Ammon's horn (tissue), 1 donor: ENCODE measurements at regions not wholly inside any gene's neighbourhood (a gene's known extent, or its start where the extent isn't known, plus 50 kb on each side); places are given as distances from the start of the nearest gene placed in this dataset.

Experiments used
- DNase-seq: peaks from one replicate; pipeline ENCODE4 v3.0.0-alpha.2; 2016; ENCODE audit warnings: low spot score

GRCh38 chr2:64317707-64318475 lies 136.1 kb upstream of the LGALSL start:
- no peak for DNase-seq

- no peak for DNase-seq
Measured at GRCh38 chr2:64318476-64318748, 135.6 kb upstream of the LGALSL start.

- DNase-seq = no peak
Measured at GRCh38 chr2:64319896-64320295, 134.1 kb upstream of the LGALSL start.

- DNase-seq = no peak
Measured at GRCh38 chr2:64322433-64322832, 131.5 kb upstream of the LGALSL start.

- no peak for DNase-seq
Measured at GRCh38 chr2:64323197-64323596, 130.8 kb upstream of the LGALSL start.

- no peak for DNase-seq
Measured at GRCh38 chr2:64324746-64325410, 129.1 kb upstream of the LGALSL start.

GRCh38 chr2:64325477-64325851 lies 128.5 kb upstream of the LGALSL start:
- DNase-seq = no peak

GRCh38 chr2:64325852-64326577 lies 127.9 kb upstream of the LGALSL start:
- no peak for DNase-seq

GRCh38 chr2:64326578-64327050 lies 127.3 kb upstream of the LGALSL start:
- no peak for DNase-seq

- DNase-seq = no peak
Measured at GRCh38 chr2:64327129-64327509, 126.8 kb upstream of the LGALSL start.

- DNase-seq = peak; percentile 86
Measured at GRCh38 chr2:64327510-64328414, 126.2 kb upstream of the LGALSL start.

- no peak for DNase-seq
Measured at GRCh38 chr2:64328415-64328722, 125.6 kb upstream of the LGALSL start.

GRCh38 chr2:64328756-64329155 lies 125.2 kb upstream of the LGALSL start:
- no peak for DNase-seq

- DNase-seq = no peak
Measured at GRCh38 chr2:64329848-64330247, 124.1 kb upstream of the LGALSL start.

GRCh38 chr2:64330281-64331113 lies 123.5 kb upstream of the LGALSL start:
- DNase-seq = peak; percentile 93

- DNase-seq = no peak
Measured at GRCh38 chr2:64331114-64331645, 122.8 kb upstream of the LGALSL start.

GRCh38 chr2:64331849-64332699 lies 121.9 kb upstream of the LGALSL start:
- DNase-seq = no peak

GRCh38 chr2:64336171-64336570 lies 117.8 kb upstream of the LGALSL start:
- no peak for DNase-seq

- DNase-seq = no peak
Measured at GRCh38 chr2:64337314-64337713, 116.6 kb upstream of the LGALSL start.

- no peak for DNase-seq
Measured at GRCh38 chr2:64338108-64338507, 115.9 kb upstream of the LGALSL start.
